ENCODE measurements at regions not wholly inside any gene's neighbourhood (a gene's known extent, or its start where the extent isn't known, plus 50 kb on each side); places are given as distances from the start of the nearest gene placed in this dataset.

GRCh38 chr11:28951191-28951590 is 843.0 kb downstream of the METTL15 start:
- Histone ChIP-seq H3K4me1 (ENCODE audit: insufficient read depth, low read length, poor library complexity, severe bottlenecking) (no peaks in the 10 kb centered on the region), H3K9ac (ENCODE audit: low read depth, low read length, poor library complexity, severe bottlenecking) (no peak overlapping the region), H3K4me3 (ENCODE audit: low read length, poor library complexity, severe bottlenecking) (no peak overlapping the region), H2AFZ (ENCODE audit: low read length) (no peak overlapping the region), H3F3A (ENCODE audit: low read depth) (no peaks in the 10 kb centered on the region), H3K9me3 (ENCODE audit: insufficient read depth, low read depth, low read length) (no peaks in the 10 kb centered on the region), H3K79me2 (ENCODE audit: insufficient read depth, low read length) (no peaks in the 10 kb centered on the region), H3K36me3 (ENCODE audit: insufficient read depth, low read length) (no peaks in the 10 kb centered on the region), H3K4me2 (ENCODE audit: low read depth, low read length, poor library complexity, severe bottlenecking) (no peak overlapping the region), H3K9me2 (replicated peaks; ENCODE audit: low read depth, low read length) (no peaks in the 10 kb centered on the region), H4K20me1 (ENCODE audit: insufficient read depth, low read length, poor library complexity, severe bottlenecking) (no peaks in the 10 kb centered on the region), H3K27me3 (ENCODE audit: insufficient read depth, low read length, poor library complexity, severe bottlenecking) (no peaks in the 10 kb centered on the region)
- TF ChIP-seq CTCF (conservative IDR thresholded peaks at IDR 0.05; ENCODE audit: low read length): no peak
- no peak for TF ChIP-seq EZH2phosphoT487 (IDR thresholded peaks at IDR 0.05; ENCODE audit: borderline replicate concordance)

- Histone ChIP-seq H3K4me1 (ENCODE audit: insufficient read depth, low read length, poor library complexity, severe bottlenecking) (no peaks in the 10 kb centered on the region), H3K36me3 (ENCODE audit: insufficient read depth, low read length) (no peaks in the 10 kb centered on the region), H3K9me2 (replicated peaks; ENCODE audit: low read depth, low read length) (no peaks in the 10 kb centered on the region), H3K9ac (ENCODE audit: low read depth, low read length, poor library complexity, severe bottlenecking) (no peak overlapping the region), H2AFZ (ENCODE audit: low read length) (no peak overlapping the region), H3K4me2 (ENCODE audit: low read depth, low read length, poor library complexity, severe bottlenecking) (no peak overlapping the region), H4K20me1 (ENCODE audit: insufficient read depth, low read length, poor library complexity, severe bottlenecking) (no peaks in the 10 kb centered on the region), H3K79me2 (ENCODE audit: insufficient read depth, low read length) (no peaks in the 10 kb centered on the region), H3K27me3 (ENCODE audit: insufficient read depth, low read length, poor library complexity, severe bottlenecking) (no peaks in the 10 kb centered on the region), H3K4me3 (ENCODE audit: low read length, poor library complexity, severe bottlenecking) (no peak overlapping the region), H3K9me3 (ENCODE audit: insufficient read depth, low read depth, low read length) (no peaks in the 10 kb centered on the region), H3F3A (ENCODE audit: low read depth) (no peaks in the 10 kb centered on the region)
- TF ChIP-seq CTCF (conservative IDR thresholded peaks at IDR 0.05; ENCODE audit: low read length) (no peak), EZH2phosphoT487 (IDR thresholded peaks at IDR 0.05; ENCODE audit: borderline replicate concordance) (no peak)
These were observed 831.2 kb downstream of the METTL15 start for GRCh38 chr11:28939381-28939780.

- no peaks in the 10 kb centered on the region for H3K9me3 ChIP-seq (ENCODE audit: insufficient read depth, low read depth, low read length)
- H3K4me1 ChIP-seq (ENCODE audit: insufficient read depth, low read length, poor library complexity, severe bottlenecking): no peaks in the 10 kb centered on the region
- no peaks in the 10 kb centered on the region for H4K20me1 ChIP-seq (ENCODE audit: insufficient read depth, low read length, poor library complexity, severe bottlenecking)
- no peak overlapping the region for H3K9ac ChIP-seq (ENCODE audit: low read depth, low read length, poor library complexity, severe bottlenecking)
- H3K9me2 ChIP-seq (replicated peaks; ENCODE audit: low read depth, low read length): no peaks in the 10 kb centered on the region
- no peak overlapping the region for H3K4me3 ChIP-seq (ENCODE audit: low read length, poor library complexity, severe bottlenecking)
- H3K27me3 ChIP-seq (ENCODE audit: insufficient read depth, low read length, poor library complexity, severe bottlenecking): no peaks in the 10 kb centered on the region
- H3K79me2 ChIP-seq (ENCODE audit: insufficient read depth, low read length): no peaks in the 10 kb centered on the region
- no peaks in the 10 kb centered on the region for H3K36me3 ChIP-seq (ENCODE audit: insufficient read depth, low read length)
- no peak overlapping the region for H3K4me2 ChIP-seq (ENCODE audit: low read depth, low read length, poor library complexity, severe bottlenecking)
- no peak overlapping the region for H2AFZ ChIP-seq (ENCODE audit: low read length)
- TF ChIP-seq CTCF (conservative IDR thresholded peaks at IDR 0.05; ENCODE audit: low read length): no peak
- TF ChIP-seq EZH2phosphoT487 (IDR thresholded peaks at IDR 0.05; ENCODE audit: borderline replicate concordance): no peak
- no peaks in the 10 kb centered on the region for H3F3A ChIP-seq (ENCODE audit: low read depth)
These were observed 829.9 kb downstream of the METTL15 start for GRCh38 chr11:28938091-28938490.

Data from Loucy (cell line).